GM03348 (cell line): ENCODE measurements at regions not wholly inside any gene's neighbourhood (a gene's known extent, or its start where the extent isn't known, plus 50 kb on each side); places are given as distances from the start of the nearest gene placed in this dataset.

Experiments used
- DNase-seq: peaks from one replicate; pipeline ENCODE4 v3.0.0; 2012; ENCODE audit warnings: low spot score

- no peak for DNase-seq
Measured at GRCh38 chr1:37242501-37242900, 208.2 kb upstream of the GRIK3 start.

GRCh38 chr1:37243368-37244082 lies 209.2 kb upstream of the GRIK3 start:
- DNase-seq = no peak

GRCh38 chr1:37244083-37244480 lies 209.8 kb upstream of the GRIK3 start:
- DNase-seq = no peak

- DNase-seq = no peak
Measured at GRCh38 chr1:37244815-37245214, 210.5 kb upstream of the GRIK3 start.

- DNase-seq = no peak
Measured at GRCh38 chr1:37246631-37247030, 212.3 kb upstream of the GRIK3 start.

- DNase-seq = no peak
Measured at GRCh38 chr1:37250371-37250770, 216.1 kb upstream of the GRIK3 start.

GRCh38 chr1:37255136-37255795 lies 219.1 kb upstream of the ZC3H12A start:
- no peak for DNase-seq

GRCh38 chr1:37255868-37256267 lies 218.5 kb upstream of the ZC3H12A start:
- no peak for DNase-seq

GRCh38 chr1:37257646-37258045 lies 216.7 kb upstream of the ZC3H12A start:
- DNase-seq = no peak

- DNase-seq = no peak
Measured at GRCh38 chr1:37258068-37258467, 216.3 kb upstream of the ZC3H12A start.

GRCh38 chr1:37259019-37259418 lies 215.4 kb upstream of the ZC3H12A start:
- no peak for DNase-seq

GRCh38 chr1:37261129-37261528 lies 213.3 kb upstream of the ZC3H12A start:
- no peak for DNase-seq

GRCh38 chr1:37262439-37263170 lies 211.8 kb upstream of the ZC3H12A start:
- no peak for DNase-seq

- no peak for DNase-seq
Measured at GRCh38 chr1:37265156-37265555, 209.2 kb upstream of the ZC3H12A start.

GRCh38 chr1:37265786-37266667 lies 208.4 kb upstream of the ZC3H12A start:
- no peak for DNase-seq

GRCh38 chr1:37267111-37267835 lies 207.1 kb upstream of the ZC3H12A start:
- no peak for DNase-seq

- no peak for DNase-seq
Measured at GRCh38 chr1:37270639-37271038, 203.7 kb upstream of the ZC3H12A start.

GRCh38 chr1:37272626-37273025 lies 201.8 kb upstream of the ZC3H12A start:
- DNase-seq = no peak

GRCh38 chr1:37274486-37274885 lies 199.9 kb upstream of the ZC3H12A start:
- no peak for DNase-seq

- DNase-seq = no peak
Measured at GRCh38 chr1:37274938-37275631, 199.3 kb upstream of the ZC3H12A start.

GRCh38 chr1:37277366-37277765 lies 197.0 kb upstream of the ZC3H12A start:
- DNase-seq = no peak
